HEK293 (cell line): ENCODE measurements at regions not wholly inside any gene's neighbourhood (a gene's known extent, or its start where the extent isn't known, plus 50 kb on each side); places are given as distances from the start of the nearest gene placed in this dataset.

Experiments
- MYNN ChIP-seq: fragments of 450-650 bp; formaldehyde crosslinking; IDR thresholded peaks from 2 replicates; pipeline ENCODE4 v1.5.1; 2016; ENCODE audit warnings: missing biosample characterization, missing genetic modification characterization, borderline replicate concordance
- MZF1 ChIP-seq: fragments of 450-650 bp; formaldehyde crosslinking; IDR thresholded peaks from 2 replicates; pipeline ENCODE4 v1.5.1; 2017; ENCODE audit warnings: missing biosample characterization, missing genetic modification characterization, borderline replicate concordance
- ZNF140 ChIP-seq: fragments of 450-650 bp; formaldehyde crosslinking; IDR thresholded peaks from 2 replicates; pipeline ENCODE4 v1.5.1; 2016; ENCODE audit warnings: missing biosample characterization, missing genetic modification characterization
- ZNF169 ChIP-seq: fragments of 450-650 bp; formaldehyde crosslinking; IDR thresholded peaks from 2 replicates; pipeline ENCODE4 v1.5.1; 2016; ENCODE audit warnings: missing biosample characterization, missing genetic modification characterization
- ZNF292 ChIP-seq: fragments of 450-650 bp; formaldehyde crosslinking; IDR thresholded peaks from 2 replicates; pipeline ENCODE4 v1.5.1; 2016; ENCODE audit warnings: low read depth, missing biosample characterization, missing genetic modification characterization, borderline replicate concordance
- TF ChIP-seq, protein P1 (sequence below): fragments of 450-650 bp; formaldehyde crosslinking; IDR thresholded peaks from 2 replicates; pipeline ENCODE4 v1.5.1; 2016; ENCODE audit warnings: missing biosample characterization, missing genetic modification characterization

DNA sequence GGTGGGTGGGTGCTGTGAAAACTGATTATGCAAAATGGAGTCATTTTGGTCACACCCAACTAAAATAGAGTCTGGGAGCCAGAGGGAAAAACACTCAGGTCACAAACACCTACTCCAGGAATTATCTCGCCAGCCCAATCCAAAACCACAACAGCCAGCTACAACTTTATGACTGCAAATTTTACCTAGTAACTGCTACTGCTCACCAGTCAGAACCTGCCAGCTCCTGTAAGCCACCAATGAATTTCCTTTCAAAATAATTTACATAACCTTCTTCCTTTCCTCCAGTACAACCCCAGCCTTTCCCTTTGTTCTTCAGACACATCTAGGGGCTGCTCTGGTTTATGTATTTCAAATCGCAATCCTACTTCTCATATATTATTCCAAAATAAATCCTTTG, 52.6 kb upstream of the DYNLRB2 start:
- TF ChIP-seq ZNF169 = no peak
- no peak for TF ChIP-seq MZF1 (tag by site-specific recombination)
- no peak for TF ChIP-seq ZNF140 (tag by site-specific recombination)
- no peak for TF ChIP-seq MYNN
- no peak for TF ChIP-seq ZNF292
- TF ChIP-seq, protein P1, sequence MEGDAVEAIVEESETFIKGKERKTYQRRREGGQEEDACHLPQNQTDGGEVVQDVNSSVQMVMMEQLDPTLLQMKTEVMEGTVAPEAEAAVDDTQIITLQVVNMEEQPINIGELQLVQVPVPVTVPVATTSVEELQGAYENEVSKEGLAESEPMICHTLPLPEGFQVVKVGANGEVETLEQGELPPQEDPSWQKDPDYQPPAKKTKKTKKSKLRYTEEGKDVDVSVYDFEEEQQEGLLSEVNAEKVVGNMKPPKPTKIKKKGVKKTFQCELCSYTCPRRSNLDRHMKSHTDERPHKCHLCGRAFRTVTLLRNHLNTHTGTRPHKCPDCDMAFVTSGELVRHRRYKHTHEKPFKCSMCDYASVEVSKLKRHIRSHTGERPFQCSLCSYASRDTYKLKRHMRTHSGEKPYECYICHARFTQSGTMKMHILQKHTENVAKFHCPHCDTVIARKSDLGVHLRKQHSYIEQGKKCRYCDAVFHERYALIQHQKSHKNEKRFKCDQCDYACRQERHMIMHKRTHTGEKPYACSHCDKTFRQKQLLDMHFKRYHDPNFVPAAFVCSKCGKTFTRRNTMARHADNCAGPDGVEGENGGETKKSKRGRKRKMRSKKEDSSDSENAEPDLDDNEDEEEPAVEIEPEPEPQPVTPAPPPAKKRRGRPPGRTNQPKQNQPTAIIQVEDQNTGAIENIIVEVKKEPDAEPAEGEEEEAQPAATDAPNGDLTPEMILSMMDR (tag by site-specific recombination) = no peak
